GM12878 (cell line): ENCODE measurements at regions not wholly inside any gene's neighbourhood (a gene's known extent, or its start where the extent isn't known, plus 50 kb on each side); places are given as distances from the start of the nearest gene placed in this dataset.
"Not testable (repeated sequence)": the region's sequence is repeated elsewhere in the genome, so short reads cannot be mapped to it uniquely, and the experiment has no call there.

Experiments used
- ATAC-seq: fragments of 200-7000 bp; cut with Tn5 transposase; 3 replicates; pipeline ENCODE4 v1.9.1; 2020; ENCODE audit warnings: mild to moderate bottlenecking, moderate library complexity
- BruUV-seq: library from RNA; stranded (reverse); fragments of 400-500 nt; replicated peaks from 2 replicates; lab custom pipeline; 2021; lab: Mats Ljungman, UMichigan
- CTCF ChIA-PET: fragments of 300-600 bp; sonication (Branson Sonifier 250); formaldehyde crosslinking; extraction: SDS; loops from one replicate; lab custom pipeline; 2021; ENCODE audit warnings: inconsistent platforms; lab: Yijun Ruan, JAX
- POLR2A ChIA-PET: fragments of 350-600 bp; formaldehyde crosslinking; extraction: SDS; loops from one replicate; lab custom pipeline; 2021; ENCODE audit warnings: inconsistent platforms; lab: Charles Lee
- RAD21 ChIA-PET: fragments of 300-600 bp; sonication (Branson Sonifier 250); formaldehyde crosslinking; loops from one replicate; lab custom pipeline; 2023; ENCODE audit warnings: antibody characterized with exemption; ENCODE audit not compliant: unreplicated experiment; lab: Charles Lee
- SMC1A ChIA-PET: fragments of 300-600 bp; sonication (Branson Sonifier 250); formaldehyde crosslinking; loops from one replicate; lab custom pipeline; 2023; ENCODE audit not compliant: unreplicated experiment, uncharacterized antibody; lab: Charles Lee
- DNase-seq: peaks from one replicate; pipeline ENCODE4 v3.0.0-alpha.2; 2011; ENCODE audit warnings: low read depth, low spot score
- FAIRE-seq: peaks from 3 replicates; lab custom pipeline; 2011; peaks lifted over from hg19 to GRCh38; lab: Jason Lieb, UNC
- H2AFZ ChIP-seq: 2 replicates; pipeline ENCODE4 v1.6.0; 2011; ENCODE audit warnings: low read depth, low read length, control low read depth; ENCODE audit not compliant: control insufficient read depth
- H3K27ac ChIP-seq: 2 replicates; pipeline ENCODE4 v1.5.1; 2011; ENCODE audit warnings: control low read depth; ENCODE audit not compliant: control insufficient read depth, insufficient read depth
- H3K27me3 ChIP-seq, 2 experiments: replicated peaks in 1 of 2; 2 replicates each; pipeline versions ENCODE4 v1.6.0 to v1.6.1; 2011; ENCODE audit warnings: low read length in 1 of 2; ENCODE audit not compliant: control insufficient read depth in 2 of 2, insufficient read depth in 2 of 2
- H3K36me3 ChIP-seq, 2 experiments: 2 replicates each; pipeline ENCODE4 v1.5.1; 2011; ENCODE audit warnings: low read length in 1 of 2; ENCODE audit not compliant: control insufficient read depth in 2 of 2, insufficient read depth in 2 of 2
- H3K4me1 ChIP-seq: 2 replicates; pipeline ENCODE4 v1.6.1; 2011; ENCODE audit warnings: mild to moderate bottlenecking, low read length, moderate library complexity, mixed read lengths; ENCODE audit not compliant: control insufficient read depth, insufficient read depth
- H3K4me2 ChIP-seq: 2 replicates; pipeline ENCODE4 v1.6.0; 2011; ENCODE audit warnings: control low read depth; ENCODE audit not compliant: control insufficient read depth, insufficient read depth
- H3K4me3 ChIP-seq: fragments of 200-600 bp; sonication (generic); 2 replicates; pipeline ENCODE4 v1.5.1; 2016
- H3K79me2 ChIP-seq: 2 replicates; pipeline ENCODE4 v1.6.0; 2011; ENCODE audit warnings: low read length; ENCODE audit not compliant: control insufficient read depth, insufficient read depth
- H3K9ac ChIP-seq: 2 replicates; pipeline ENCODE4 v1.8.0; 2011; ENCODE audit warnings: low read length, control low read depth, mixed read lengths; ENCODE audit not compliant: control insufficient read depth, insufficient read depth
- H3K9me3 ChIP-seq: replicated peaks from 3 replicates; pipeline ENCODE4 v1.5.1; 2011; ENCODE audit warnings: mild to moderate bottlenecking, low read length; ENCODE audit not compliant: control insufficient read depth, insufficient read depth
- H4K20me1 ChIP-seq: 2 replicates; pipeline ENCODE4 v1.6.0; 2011; ENCODE audit not compliant: control insufficient read depth, insufficient read depth
- WGBS: methylation state at CpG from one replicate; pipeline ENCODE4 v1.1.6; 2016; ENCODE audit warnings: low lambda C conversion rate; ENCODE audit not compliant: insufficient replicate concordance, insufficient coverage; ENCODE audit errors: missing lambda C conversion rate; 5-methylcytosine and 5-hydroxymethylcytosine counted together
- in situ Hi-C: fragments of 300-500 bp; cut with MboI; formaldehyde crosslinking; loops from 9 replicates; pipeline ENCODE4 v1.14.3; 2018; ENCODE audit warnings: mixed read lengths
- intact Hi-C: fragments of 100-400 bp; cut with micrococcal nuclease; formaldehyde crosslinking; loops from one replicate; pipeline ENCODE4 v1.14.2; 2022; ENCODE audit not compliant: unreplicated experiment

- BruUV-seq, H3K36me3 ChIP-seq: not testable (repeated sequence)
Measured at GRCh38 chr12:54105809-54106208, 52.2 kb downstream of the HOXC4 start.

DNA sequence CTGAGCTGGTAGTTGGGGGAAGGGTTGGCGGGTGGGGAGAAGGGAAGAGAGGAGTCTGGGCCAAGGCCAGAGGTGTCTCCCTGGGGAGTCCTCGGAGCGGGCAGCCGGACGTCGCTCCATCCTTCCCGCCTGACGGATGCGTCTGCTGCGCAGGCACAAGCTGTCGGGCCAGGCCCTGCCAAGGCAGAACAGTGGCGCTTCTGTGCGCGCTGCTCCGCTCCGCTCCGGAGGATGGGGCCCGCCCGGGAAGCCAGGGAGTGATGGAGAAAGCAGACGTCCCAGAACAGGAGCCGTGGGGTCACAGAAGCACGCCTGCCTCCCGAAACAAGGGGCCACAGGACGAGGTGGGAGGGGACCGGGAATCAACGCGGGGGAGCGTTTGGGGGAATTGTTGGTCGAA lies 52.6 kb downstream of the HOXC4 start:
- SMC1A ChIA-PET = interaction anchor here (0.5 to 1.2 kb wide), 2 partner anchors 30 to 74 kb away, joined by 3 read pairs; partner anchors contain the start of gene HOXC5
- H3K36me3 ChIP-seq, H3K27me3 ChIP-seq, H3K9ac ChIP-seq, CTCF ChIA-PET, RAD21 ChIA-PET, in situ Hi-C loops, H3K4me3 ChIP-seq, H2AFZ ChIP-seq, DNase-seq, intact Hi-C loops, FAIRE-seq, H3K79me2 ChIP-seq, ATAC-seq, POLR2A ChIA-PET, H3K4me1 ChIP-seq, H4K20me1 ChIP-seq, H3K4me2 ChIP-seq, H3K27ac ChIP-seq, H3K9me3 ChIP-seq, BruUV-seq: not testable (repeated sequence)
- 25% methylated on average over 29 of the region's 29 CpGs for WGBS

More at GRCh38 chr12:54105809-54106208, 52.2 kb downstream of the HOXC4 start:
- WGBS = 82% methylated on average over 1 of the region's 2 CpGs
- FAIRE-seq, H3K4me3 ChIP-seq, RAD21 ChIA-PET, DNase-seq, H3K4me2 ChIP-seq, H3K79me2 ChIP-seq, H2AFZ ChIP-seq, H3K9ac ChIP-seq, H3K27me3 ChIP-seq, intact Hi-C loops, H3K27ac ChIP-seq, H4K20me1 ChIP-seq, H3K4me1 ChIP-seq, POLR2A ChIA-PET, ATAC-seq, in situ Hi-C loops, H3K9me3 ChIP-seq, CTCF ChIA-PET: not testable (repeated sequence)
- SMC1A ChIA-PET = interaction anchor here (1.2 kb wide), 1 partner anchor 73 kb away, joined by 3 read pairs; the partner anchor contains the start of gene HOXC5
